ENCODE measurements at regions not wholly inside any gene's neighbourhood (a gene's known extent, or its start where the extent isn't known, plus 50 kb on each side); places are given as distances from the start of the nearest gene placed in this dataset.

DNA sequence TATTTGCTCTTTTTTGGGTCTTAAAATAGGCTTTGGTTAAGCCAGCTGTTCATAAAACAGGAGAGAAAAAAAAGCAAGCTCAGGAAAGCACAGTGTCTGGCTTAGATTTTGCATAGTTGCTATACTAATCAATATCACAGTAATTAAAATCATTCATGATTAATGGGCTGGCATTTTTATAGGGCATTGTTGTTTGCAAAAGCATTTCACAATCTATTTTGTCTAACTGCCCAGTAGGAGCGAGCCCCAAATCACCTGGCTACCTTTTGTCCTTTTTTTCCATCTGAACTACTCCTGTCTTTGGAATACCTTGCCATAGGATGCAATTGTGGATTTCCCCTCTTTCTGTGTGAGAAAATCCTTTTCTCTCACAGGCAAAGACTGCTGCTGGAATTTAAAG, 619.8 kb downstream of the JRKL start:
- TF ChIP-seq, protein P1, sequence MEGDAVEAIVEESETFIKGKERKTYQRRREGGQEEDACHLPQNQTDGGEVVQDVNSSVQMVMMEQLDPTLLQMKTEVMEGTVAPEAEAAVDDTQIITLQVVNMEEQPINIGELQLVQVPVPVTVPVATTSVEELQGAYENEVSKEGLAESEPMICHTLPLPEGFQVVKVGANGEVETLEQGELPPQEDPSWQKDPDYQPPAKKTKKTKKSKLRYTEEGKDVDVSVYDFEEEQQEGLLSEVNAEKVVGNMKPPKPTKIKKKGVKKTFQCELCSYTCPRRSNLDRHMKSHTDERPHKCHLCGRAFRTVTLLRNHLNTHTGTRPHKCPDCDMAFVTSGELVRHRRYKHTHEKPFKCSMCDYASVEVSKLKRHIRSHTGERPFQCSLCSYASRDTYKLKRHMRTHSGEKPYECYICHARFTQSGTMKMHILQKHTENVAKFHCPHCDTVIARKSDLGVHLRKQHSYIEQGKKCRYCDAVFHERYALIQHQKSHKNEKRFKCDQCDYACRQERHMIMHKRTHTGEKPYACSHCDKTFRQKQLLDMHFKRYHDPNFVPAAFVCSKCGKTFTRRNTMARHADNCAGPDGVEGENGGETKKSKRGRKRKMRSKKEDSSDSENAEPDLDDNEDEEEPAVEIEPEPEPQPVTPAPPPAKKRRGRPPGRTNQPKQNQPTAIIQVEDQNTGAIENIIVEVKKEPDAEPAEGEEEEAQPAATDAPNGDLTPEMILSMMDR (IDR thresholded peaks at IDR 0.05) = no peak
- TF ChIP-seq POLR2AphosphoS5 (IDR thresholded peaks at IDR 0.05) (no peak), EP300 (IDR thresholded peaks at IDR 0.05) (no peak)

Data from sigmoid colon (tissue), 4 donors.